ENCODE measurements at regions not wholly inside any gene's neighbourhood (a gene's known extent, or its start where the extent isn't known, plus 50 kb on each side); places are given as distances from the start of the nearest gene placed in this dataset.

DNA sequence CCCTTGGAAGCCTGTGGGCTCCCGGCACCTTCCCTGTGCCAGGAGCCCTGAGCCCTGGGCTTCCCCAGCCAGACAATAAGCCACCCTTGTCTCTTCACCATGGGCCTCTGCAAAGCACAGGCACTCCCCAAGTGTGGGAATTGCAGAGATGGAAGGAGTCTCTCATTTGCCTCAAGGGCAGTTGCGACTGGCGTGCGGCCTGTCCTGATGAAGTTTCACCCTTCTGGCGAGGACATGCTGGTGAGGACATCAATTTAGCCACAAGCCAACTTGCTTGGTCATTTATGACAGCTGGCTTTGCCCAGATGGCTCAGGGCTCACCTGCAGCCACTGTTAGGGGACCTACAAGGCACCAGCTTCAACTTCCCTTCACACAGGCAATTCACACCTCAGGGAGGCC lies 180.2 kb downstream of the ANAPC1 start:
- peak overlapping the region; percentile 6 for H4K91ac ChIP-seq (ENCODE audit: low read depth, low read length)
- no peak for DNase-seq
- H3K27ac ChIP-seq (ENCODE audit: low read depth, low read length), result no peak overlapping the region
- no peak overlapping the region for H3K14ac ChIP-seq (ENCODE audit: low read length)
- no peak overlapping the region for H3K4me2 ChIP-seq (ENCODE audit: low read length)
- H3K79me2 ChIP-seq (ENCODE audit: control insufficient read depth, insufficient read depth, low read length, poor library complexity), result no peaks in the 10 kb centered on the region
- peaks cover 2% of the 10 kb centered on the region for H3K9me3 ChIP-seq (ENCODE audit: insufficient read depth, low read depth, low read length)
- no peak overlapping the region for H3K4me3 ChIP-seq (ENCODE audit: low read depth, low read length)
- H4K12ac ChIP-seq (ENCODE audit: low read depth, low read length), result no peak overlapping the region
- peaks cover 32 to 38% of the 10 kb centered on the region in 2 experiments for H3K4me1 ChIP-seq (ENCODE audit: control insufficient read depth in 1 of 2, insufficient read depth in 2 of 2, low read length in 2 of 2)
- no peak overlapping the region for H3K23ac ChIP-seq (ENCODE audit: low read length)
- H3K27me3 ChIP-seq (ENCODE audit: insufficient read depth, low read length), result no peaks in the 10 kb centered on the region
- no peak overlapping the region for H2AK5ac ChIP-seq (ENCODE audit: low read length)
- H2BK12ac ChIP-seq (ENCODE audit: low read length), result peak overlapping the region; percentile 3
- no peak overlapping the region for H3K18ac ChIP-seq (ENCODE audit: low read length)
- H3K79me1 ChIP-seq (ENCODE audit: low read length), result peaks cover 6% of the 10 kb centered on the region
- no peak overlapping the region for H3K4ac ChIP-seq (ENCODE audit: low read depth, low read length)
- WGBS (ENCODE audit: extremely low coverage, insufficient coverage, insufficient read length), result no CpG with 5 or more reads among the region's 5 CpGs
- H2BK5ac ChIP-seq (ENCODE audit: low read depth, low read length, poor library complexity), result no peak overlapping the region
- H2BK120ac ChIP-seq (ENCODE audit: insufficient read depth, low read length, poor library complexity), result no peak overlapping the region
- no peaks in the 10 kb centered on the region for H3K36me3 ChIP-seq (ENCODE audit: control insufficient read depth in 1 of 2, insufficient read depth in 2 of 2, low read length in 2 of 2)
- no peak overlapping the region for H3K9ac ChIP-seq (ENCODE audit: low read length)
- no peak overlapping the region for H2AFZ ChIP-seq (ENCODE audit: insufficient read depth, low read length, poor library complexity)
- no peak overlapping the region for H4K8ac ChIP-seq (ENCODE audit: low read depth, low read length)

DNA sequence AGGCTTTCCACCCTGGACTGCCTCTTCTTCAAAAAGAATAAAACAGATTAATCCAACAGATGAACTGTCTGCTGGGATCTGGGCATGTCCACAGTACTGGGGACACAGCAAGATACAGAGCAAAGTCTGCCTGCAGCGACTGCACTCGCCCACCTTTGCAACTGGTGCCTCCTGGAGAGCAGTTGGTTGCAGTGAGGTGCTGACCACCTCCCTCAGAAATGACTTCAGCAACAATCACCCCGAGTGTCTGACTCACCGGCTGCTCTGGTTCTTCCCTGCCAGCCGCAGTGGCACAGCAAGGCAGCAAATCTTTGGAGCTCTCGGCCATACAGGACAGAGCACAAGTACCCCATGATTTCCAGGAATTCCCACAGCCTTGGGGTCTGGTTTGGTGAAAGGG lies 179.7 kb downstream of the ANAPC1 start:
- H3K9ac ChIP-seq (ENCODE audit: low read length), result no peak overlapping the region
- H3K4ac ChIP-seq (ENCODE audit: low read depth, low read length), result no peak overlapping the region
- no peak overlapping the region for H2BK120ac ChIP-seq (ENCODE audit: insufficient read depth, low read length, poor library complexity)
- H2BK5ac ChIP-seq (ENCODE audit: low read depth, low read length, poor library complexity), result no peak overlapping the region
- no peak overlapping the region for H3K23ac ChIP-seq (ENCODE audit: low read length)
- H3K9me3 ChIP-seq (ENCODE audit: insufficient read depth, low read depth, low read length), result peaks cover 2% of the 10 kb centered on the region
- H3K79me2 ChIP-seq (ENCODE audit: control insufficient read depth, insufficient read depth, low read length, poor library complexity), result no peaks in the 10 kb centered on the region
- DNase-seq, result peak in 1 of 2 donors; percentile 13
- no peak overlapping the region for H3K27ac ChIP-seq (ENCODE audit: low read depth, low read length)
- no peak overlapping the region for H4K12ac ChIP-seq (ENCODE audit: low read depth, low read length)
- H3K4me1 ChIP-seq (ENCODE audit: control insufficient read depth in 1 of 2, insufficient read depth in 2 of 2, low read length in 2 of 2), result peaks cover 28 to 34% of the 10 kb centered on the region in 2 experiments
- H3K36me3 ChIP-seq (ENCODE audit: control insufficient read depth in 1 of 2, insufficient read depth in 2 of 2, low read length in 2 of 2), result no peaks in the 10 kb centered on the region
- H3K4me2 ChIP-seq (ENCODE audit: low read length), result no peak overlapping the region
- no peak overlapping the region for H4K91ac ChIP-seq (ENCODE audit: low read depth, low read length)
- no peak overlapping the region for H2AFZ ChIP-seq (ENCODE audit: insufficient read depth, low read length, poor library complexity)
- H3K4me3 ChIP-seq (ENCODE audit: low read depth, low read length), result no peak overlapping the region
- no peak overlapping the region for H3K14ac ChIP-seq (ENCODE audit: low read length)
- no peak overlapping the region for H2BK12ac ChIP-seq (ENCODE audit: low read length)
- no CpG with 5 or more reads among the region's 6 CpGs for WGBS (ENCODE audit: extremely low coverage, insufficient coverage, insufficient read length)
- no peaks in the 10 kb centered on the region for H3K27me3 ChIP-seq (ENCODE audit: insufficient read depth, low read length)
- H4K8ac ChIP-seq (ENCODE audit: low read depth, low read length), result no peak overlapping the region
- H3K79me1 ChIP-seq (ENCODE audit: low read length), result peaks cover 3% of the 10 kb centered on the region
- H2AK5ac ChIP-seq (ENCODE audit: low read length), result no peak overlapping the region
- no peak overlapping the region for H3K18ac ChIP-seq (ENCODE audit: low read length)

DNA sequence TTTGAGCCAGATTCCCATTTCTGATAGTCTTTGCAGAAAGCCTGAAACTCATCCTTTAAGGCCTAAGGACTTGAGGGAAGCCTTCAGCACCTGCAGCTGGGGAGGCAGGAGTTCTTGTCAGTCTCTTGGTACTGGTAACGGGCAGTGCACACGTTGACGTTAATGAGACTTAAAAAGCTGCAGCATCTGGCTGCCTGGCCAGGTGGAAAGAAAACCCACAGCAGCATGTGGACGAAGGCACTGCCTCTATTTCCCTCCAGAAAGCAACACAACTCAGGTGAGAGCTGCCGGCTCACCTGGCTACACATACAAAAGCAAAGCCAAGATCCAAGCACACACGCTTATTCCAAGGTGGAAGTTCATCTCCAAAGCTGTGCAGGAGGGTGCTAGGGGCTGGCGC lies 178.8 kb downstream of the ANAPC1 start:
- Histone ChIP-seq H4K12ac (ENCODE audit: low read depth, low read length) (no peak overlapping the region), H2AFZ (ENCODE audit: insufficient read depth, low read length, poor library complexity) (no peak overlapping the region), H3K4me1 (ENCODE audit: control insufficient read depth in 1 of 2, insufficient read depth in 2 of 2, low read length in 2 of 2) (peaks cover 28 to 34% of the 10 kb centered on the region in 2 experiments), H3K4me2 (ENCODE audit: low read length) (no peak overlapping the region), H2BK12ac (ENCODE audit: low read length) (no peak overlapping the region), H3K4ac (ENCODE audit: low read depth, low read length) (no peak overlapping the region), H3K9ac (ENCODE audit: low read length) (no peak overlapping the region), H3K79me1 (ENCODE audit: low read length) (peaks cover 3% of the 10 kb centered on the region), H3K27ac (ENCODE audit: low read depth, low read length) (no peak overlapping the region), H3K9me3 (ENCODE audit: insufficient read depth, low read depth, low read length) (peaks cover 2% of the 10 kb centered on the region), H3K18ac (ENCODE audit: low read length) (no peak overlapping the region), H4K8ac (ENCODE audit: low read depth, low read length) (no peak overlapping the region), H3K27me3 (ENCODE audit: insufficient read depth, low read length) (no peaks in the 10 kb centered on the region), H3K14ac (ENCODE audit: low read length) (no peak overlapping the region), H3K79me2 (ENCODE audit: control insufficient read depth, insufficient read depth, low read length, poor library complexity) (no peaks in the 10 kb centered on the region), H2BK120ac (ENCODE audit: insufficient read depth, low read length, poor library complexity) (no peak overlapping the region), H2BK5ac (ENCODE audit: low read depth, low read length, poor library complexity) (no peak overlapping the region), H3K4me3 (ENCODE audit: low read depth, low read length) (no peak overlapping the region), H3K36me3 (ENCODE audit: control insufficient read depth in 1 of 2, insufficient read depth in 2 of 2, low read length in 2 of 2) (no peaks in the 10 kb centered on the region), H2AK5ac (ENCODE audit: low read length) (no peak overlapping the region), H3K23ac (ENCODE audit: low read length) (no peak overlapping the region), H4K91ac (ENCODE audit: low read depth, low read length) (no peak overlapping the region)
- no peak for DNase-seq
- no CpG with 5 or more reads among the region's 7 CpGs for WGBS (ENCODE audit: extremely low coverage, insufficient coverage, insufficient read length)

DNA sequence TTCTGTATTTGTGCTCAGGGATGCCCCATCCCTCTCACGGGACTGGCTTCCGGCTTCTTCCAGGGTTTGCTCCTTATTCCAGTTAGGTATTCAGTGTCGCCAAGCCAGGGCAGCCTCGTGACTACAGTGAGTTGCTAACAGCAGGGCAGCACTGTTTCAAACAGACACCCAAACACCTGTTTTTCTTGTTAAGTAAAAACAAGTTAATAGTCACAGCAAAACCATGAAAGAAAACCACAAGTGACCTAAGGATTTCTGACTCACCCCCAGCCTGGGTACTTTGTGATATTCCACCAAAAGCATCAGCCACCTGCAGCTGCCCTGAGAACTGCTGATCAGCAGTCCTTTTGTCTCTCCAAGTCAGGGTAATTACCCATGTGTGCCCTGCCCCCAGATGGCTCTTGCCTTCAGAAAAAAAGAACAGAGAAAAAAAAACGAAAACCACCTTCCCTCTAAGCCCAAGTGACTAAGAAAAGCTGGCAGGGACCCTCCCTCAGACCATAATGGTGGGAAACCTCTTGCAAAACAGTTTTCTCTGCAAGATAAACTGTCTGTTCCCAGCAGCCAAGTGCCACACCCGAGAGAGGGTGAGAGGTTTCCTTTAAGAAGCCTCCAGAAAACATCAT lies 178.2 kb downstream of the ANAPC1 start:
- Histone ChIP-seq H2BK120ac (ENCODE audit: insufficient read depth, low read length, poor library complexity) (no peak overlapping the region), H4K91ac (ENCODE audit: low read depth, low read length) (no peak overlapping the region), H2BK5ac (ENCODE audit: low read depth, low read length, poor library complexity) (no peak overlapping the region), H3K9ac (ENCODE audit: low read length) (no peak overlapping the region), H3K36me3 (ENCODE audit: control insufficient read depth in 1 of 2, insufficient read depth in 2 of 2, low read length in 2 of 2) (no peaks in the 10 kb centered on the region), H3K27me3 (ENCODE audit: insufficient read depth, low read length) (no peaks in the 10 kb centered on the region), H3K23ac (ENCODE audit: low read length) (no peak overlapping the region), H2AFZ (ENCODE audit: insufficient read depth, low read length, poor library complexity) (no peak overlapping the region), H3K4ac (ENCODE audit: low read depth, low read length) (no peak overlapping the region), H4K12ac (ENCODE audit: low read depth, low read length) (no peak overlapping the region), H3K4me1 (ENCODE audit: control insufficient read depth in 1 of 2, insufficient read depth in 2 of 2, low read length in 2 of 2) (peaks cover 28 to 34% of the 10 kb centered on the region in 2 experiments), H3K79me1 (ENCODE audit: low read length) (peaks cover 3% of the 10 kb centered on the region), H3K14ac (ENCODE audit: low read length) (no peak overlapping the region), H3K18ac (ENCODE audit: low read length) (no peak overlapping the region), H3K4me2 (ENCODE audit: low read length) (no peak overlapping the region), H3K79me2 (ENCODE audit: control insufficient read depth, insufficient read depth, low read length, poor library complexity) (no peaks in the 10 kb centered on the region), H3K4me3 (ENCODE audit: low read depth, low read length) (no peak overlapping the region), H3K9me3 (ENCODE audit: insufficient read depth, low read depth, low read length) (peaks cover 2% of the 10 kb centered on the region), H4K8ac (ENCODE audit: low read depth, low read length) (no peak overlapping the region), H2BK12ac (ENCODE audit: low read length) (no peak overlapping the region), H3K27ac (ENCODE audit: low read depth, low read length) (no peak overlapping the region), H2AK5ac (ENCODE audit: low read length) (no peak overlapping the region)
- no CpG with 5 or more reads among the region's 6 CpGs for WGBS (ENCODE audit: extremely low coverage, insufficient coverage, insufficient read length)
- peak; percentile 83 to 90 for DNase-seq
